ENCODE measurements at regions not wholly inside any gene's neighbourhood (a gene's known extent, or its start where the extent isn't known, plus 50 kb on each side); places are given as distances from the start of the nearest gene placed in this dataset.

GRCh38 chr6:106763361-106763760 is 134.0 kb downstream of the QRSL1 start:
- Histone ChIP-seq H2BK20ac (ENCODE audit: low read depth, low read length, poor library complexity, severe bottlenecking) (no peak overlapping the region), H3K23me2 (ENCODE audit: insufficient read length, low read depth, low read length, poor library complexity, severe bottlenecking) (no peaks in the 10 kb centered on the region), H2AFZ (ENCODE audit: low read length) (no peak overlapping the region), H3K79me2 (ENCODE audit: insufficient read depth, low read length) (no peaks in the 10 kb centered on the region), H3K4me1 (ENCODE audit: insufficient read depth, low read length) (no peaks in the 10 kb centered on the region), H3K4ac (ENCODE audit: low read depth, low read length) (no peak overlapping the region), H2BK120ac (ENCODE audit: low read depth, low read length, poor library complexity, severe bottlenecking) (no peak overlapping the region), H4K5ac (ENCODE audit: insufficient read length, low read depth, low read length) (no peak overlapping the region), H2BK5ac (ENCODE audit: insufficient read length, low read length) (no peak overlapping the region), H4K8ac (replicated peaks; ENCODE audit: insufficient read length, low read depth, low read length) (no peak overlapping the region), H3K9me3 (ENCODE audit: control insufficient read depth, low read depth, low read length) (no peaks in the 10 kb centered on the region), H3K56ac (ENCODE audit: insufficient read length, low read depth, low read length) (no peak overlapping the region), H4K20me1 (ENCODE audit: control insufficient read depth, insufficient read depth, insufficient read length) (no peaks in the 10 kb centered on the region), H3K14ac (ENCODE audit: insufficient read depth, low read length) (no peak overlapping the region), H4K91ac (ENCODE audit: insufficient read length, low read depth, low read length) (no peak overlapping the region), H2AK5ac (ENCODE audit: insufficient read length, low read length) (no peak overlapping the region), H3K9ac (ENCODE audit: extremely low read depth, insufficient read length, low read length) (no peak overlapping the region), H3K27ac (ENCODE audit: insufficient read length, low read depth, low read length) (no peak overlapping the region), H3K18ac (ENCODE audit: insufficient read length, low read depth, low read length) (no peak overlapping the region), H3K23ac (ENCODE audit: insufficient read length, low read depth, low read length) (no peak overlapping the region), H3K4me2 (ENCODE audit: insufficient read depth, insufficient read length, low read length) (no peak overlapping the region), H3T11ph (ENCODE audit: low read length) (no peak overlapping the region), H3K27me3 (ENCODE audit: insufficient read depth, low read length) (no peaks in the 10 kb centered on the region), H3K79me1 (ENCODE audit: insufficient read depth, low read depth, low read length, poor library complexity, severe bottlenecking) (no peaks in the 10 kb centered on the region), H2BK12ac (ENCODE audit: insufficient read length, low read depth, low read length) (no peak overlapping the region), H2BK15ac (ENCODE audit: low read depth, low read length) (no peak overlapping the region)
- H3K27ac Mint-ChIP-seq = no peak overlapping the region
- no peak overlapping the region for H3K4me3 Mint-ChIP-seq
- H3K9me3 Mint-ChIP-seq = peaks cover 28% of the 10 kb centered on the region in 2 experiments
- no peaks in the 10 kb centered on the region for H3K4me1 Mint-ChIP-seq
- no peaks in the 10 kb centered on the region for H3K27me3 Mint-ChIP-seq (ENCODE audit: low read depth)
- peaks cover 3 to 31% (median 11%) of the 10 kb centered on the region in 3 experiments; a peak in 6 of 7 replicates for H3K36me3 Mint-ChIP-seq (ENCODE audit: insufficient read depth in 1 of 3, low read depth in 3 of 3)
- no peak for TF ChIP-seq CTCF (conservative IDR thresholded peaks at IDR 0.05)
- no peak for DNase-seq

All from H9 (cell line).